ENCODE measurements at regions not wholly inside any gene's neighbourhood (a gene's known extent, or its start where the extent isn't known, plus 50 kb on each side); places are given as distances from the start of the nearest gene placed in this dataset.

- TF ChIP-seq NFIC (IDR thresholded peaks at IDR 0.05): no peak
- TF ChIP-seq EP300 (IDR thresholded peaks at IDR 0.05; ENCODE audit: borderline replicate concordance): no peak
- no peak for TF ChIP-seq EGR1 (IDR thresholded peaks at IDR 0.05)
- no peak for TF ChIP-seq CEBPB (IDR thresholded peaks at IDR 0.05)
- no peak for TF ChIP-seq USF1 (IDR thresholded peaks at IDR 0.05)
- no peak for TF ChIP-seq TEAD4 (IDR thresholded peaks at IDR 0.05)
- no peak for TF ChIP-seq ZBTB7A (IDR thresholded peaks at IDR 0.05; ENCODE audit: low read depth)
- TF ChIP-seq RAD21 (IDR thresholded peaks at IDR 0.05; ENCODE audit: low read depth): no peak
- no peak for TF ChIP-seq REST (IDR thresholded peaks at IDR 0.05; ENCODE audit: low read depth)
- no peak for TF ChIP-seq MAX (IDR thresholded peaks at IDR 0.05)
- TF ChIP-seq FOXM1 (IDR thresholded peaks at IDR 0.05; ENCODE audit: borderline replicate concordance, low read depth): no peak
- no peak for TF ChIP-seq YY1 (IDR thresholded peaks at IDR 0.05; ENCODE audit: low read depth)
Measured at GRCh38 chr6:8683204-8683603, 247.9 kb upstream of the SLC35B3 start.

Measured in Ishikawa (cell line).